ENCODE measurements at regions not wholly inside any gene's neighbourhood (a gene's known extent, or its start where the extent isn't known, plus 50 kb on each side); places are given as distances from the start of the nearest gene placed in this dataset.

- no peaks in the 10 kb centered on the region for H3K36me3 ChIP-seq (ENCODE audit: control insufficient read depth in 3 of 3, insufficient read depth in 3 of 3, low read length in 3 of 3)
- H3K27me3 ChIP-seq (ENCODE audit: control insufficient read depth in 3 of 3, insufficient read depth in 3 of 3, low read length in 3 of 3): no peaks in the 10 kb centered on the region
- H3K4me1 ChIP-seq (ENCODE audit: control insufficient read depth in 3 of 3, insufficient read depth in 3 of 3, low read length in 3 of 3): no peaks in the 10 kb centered on the region
- H3K9me3 ChIP-seq (ENCODE audit: control insufficient read depth in 3 of 3, low read length in 3 of 3): no peaks in the 10 kb centered on the region
- H3K27ac ChIP-seq (ENCODE audit: low read depth, low read length): no peak overlapping the region
- H3K9ac ChIP-seq (ENCODE audit: low read depth in 1 of 3, low read length in 3 of 3): no peak overlapping the region
- H3K4me3 ChIP-seq (ENCODE audit: low read length in 3 of 3): no peak overlapping the region
Observed at GRCh38 chr4:126215759-126216158, 901.0 kb downstream of the FAT4 start.

- Histone ChIP-seq H3K27ac (ENCODE audit: low read depth, low read length) (no peak overlapping the region), H3K4me3 (ENCODE audit: low read length in 3 of 3) (no peak overlapping the region)
Observed at GRCh38 chr4:126216611-126217010, 901.9 kb downstream of the FAT4 start.

GRCh38 chr4:126221282-126221681 is 906.5 kb downstream of the FAT4 start:
- Histone ChIP-seq H3K4me1 (ENCODE audit: control insufficient read depth in 3 of 3, insufficient read depth in 3 of 3, low read length in 3 of 3) (no peaks in the 10 kb centered on the region), H3K36me3 (ENCODE audit: control insufficient read depth in 3 of 3, insufficient read depth in 3 of 3, low read length in 3 of 3) (no peaks in the 10 kb centered on the region), H3K4me3 (ENCODE audit: low read length in 3 of 3) (no peak overlapping the region), H3K27me3 (ENCODE audit: control insufficient read depth in 3 of 3, insufficient read depth in 3 of 3, low read length in 3 of 3) (no peaks in the 10 kb centered on the region), H3K27ac (ENCODE audit: low read depth, low read length) (no peak overlapping the region), H3K9ac (ENCODE audit: low read depth in 1 of 3, low read length in 3 of 3) (no peak overlapping the region), H3K9me3 (ENCODE audit: control insufficient read depth in 3 of 3, low read length in 3 of 3) (no peaks in the 10 kb centered on the region)

More at GRCh38 chr4:126216611-126217010, 901.9 kb downstream of the FAT4 start:
- H3K9me3 ChIP-seq (ENCODE audit: control insufficient read depth in 3 of 3, low read length in 3 of 3): no peaks in the 10 kb centered on the region
- no peaks in the 10 kb centered on the region for H3K36me3 ChIP-seq (ENCODE audit: control insufficient read depth in 3 of 3, insufficient read depth in 3 of 3, low read length in 3 of 3)
- no peaks in the 10 kb centered on the region for H3K27me3 ChIP-seq (ENCODE audit: control insufficient read depth in 3 of 3, insufficient read depth in 3 of 3, low read length in 3 of 3)
- no peak overlapping the region for H3K9ac ChIP-seq (ENCODE audit: low read depth in 1 of 3, low read length in 3 of 3)
- H3K4me1 ChIP-seq (ENCODE audit: control insufficient read depth in 3 of 3, insufficient read depth in 3 of 3, low read length in 3 of 3): no peaks in the 10 kb centered on the region

GRCh38 chr4:126221717-126222340 is 907.1 kb downstream of the FAT4 start:
- H3K27me3 ChIP-seq (ENCODE audit: control insufficient read depth in 3 of 3, insufficient read depth in 3 of 3, low read length in 3 of 3): no peaks in the 10 kb centered on the region
- no peaks in the 10 kb centered on the region for H3K4me1 ChIP-seq (ENCODE audit: control insufficient read depth in 3 of 3, insufficient read depth in 3 of 3, low read length in 3 of 3)
- H3K36me3 ChIP-seq (ENCODE audit: control insufficient read depth in 3 of 3, insufficient read depth in 3 of 3, low read length in 3 of 3): no peaks in the 10 kb centered on the region
- H3K9ac ChIP-seq (ENCODE audit: low read depth in 1 of 3, low read length in 3 of 3): no peak overlapping the region
- no peak overlapping the region for H3K4me3 ChIP-seq (ENCODE audit: low read length in 3 of 3)
- no peaks in the 10 kb centered on the region for H3K9me3 ChIP-seq (ENCODE audit: control insufficient read depth in 3 of 3, low read length in 3 of 3)
- no peak overlapping the region for H3K27ac ChIP-seq (ENCODE audit: low read depth, low read length)

- Histone ChIP-seq H3K27me3 (ENCODE audit: control insufficient read depth in 3 of 3, insufficient read depth in 3 of 3, low read length in 3 of 3) (no peaks in the 10 kb centered on the region), H3K9ac (ENCODE audit: low read depth in 1 of 3, low read length in 3 of 3) (no peak overlapping the region), H3K36me3 (ENCODE audit: control insufficient read depth in 3 of 3, insufficient read depth in 3 of 3, low read length in 3 of 3) (no peaks in the 10 kb centered on the region), H3K4me3 (ENCODE audit: low read length in 3 of 3) (no peak overlapping the region), H3K9me3 (ENCODE audit: control insufficient read depth in 3 of 3, low read length in 3 of 3) (no peaks in the 10 kb centered on the region), H3K27ac (ENCODE audit: low read depth, low read length) (no peak overlapping the region), H3K4me1 (ENCODE audit: control insufficient read depth in 3 of 3, insufficient read depth in 3 of 3, low read length in 3 of 3) (no peaks in the 10 kb centered on the region)
Observed at GRCh38 chr4:126223784-126224407, 909.1 kb downstream of the FAT4 start.

GRCh38 chr4:126227428-126227827 is 912.7 kb downstream of the FAT4 start:
- Histone ChIP-seq H3K9me3 (ENCODE audit: control insufficient read depth in 3 of 3, low read length in 3 of 3) (no peaks in the 10 kb centered on the region), H3K27me3 (ENCODE audit: control insufficient read depth in 3 of 3, insufficient read depth in 3 of 3, low read length in 3 of 3) (no peaks in the 10 kb centered on the region), H3K9ac (ENCODE audit: low read depth in 1 of 3, low read length in 3 of 3) (no peak overlapping the region), H3K36me3 (ENCODE audit: control insufficient read depth in 3 of 3, insufficient read depth in 3 of 3, low read length in 3 of 3) (no peaks in the 10 kb centered on the region), H3K27ac (ENCODE audit: low read depth, low read length) (no peak overlapping the region), H3K4me1 (ENCODE audit: control insufficient read depth in 3 of 3, insufficient read depth in 3 of 3, low read length in 3 of 3) (no peaks in the 10 kb centered on the region), H3K4me3 (ENCODE audit: low read length in 3 of 3) (no peak overlapping the region)

- Histone ChIP-seq H3K36me3 (ENCODE audit: control insufficient read depth in 3 of 3, insufficient read depth in 3 of 3, low read length in 3 of 3) (no peaks in the 10 kb centered on the region), H3K4me1 (ENCODE audit: control insufficient read depth in 3 of 3, insufficient read depth in 3 of 3, low read length in 3 of 3) (no peaks in the 10 kb centered on the region), H3K9me3 (ENCODE audit: control insufficient read depth in 3 of 3, low read length in 3 of 3) (no peaks in the 10 kb centered on the region), H3K27ac (ENCODE audit: low read depth, low read length) (no peak overlapping the region), H3K9ac (ENCODE audit: low read depth in 1 of 3, low read length in 3 of 3) (no peak overlapping the region), H3K27me3 (ENCODE audit: control insufficient read depth in 3 of 3, insufficient read depth in 3 of 3, low read length in 3 of 3) (no peaks in the 10 kb centered on the region), H3K4me3 (ENCODE audit: low read length in 3 of 3) (no peak overlapping the region)
Observed at GRCh38 chr4:126230269-126230668, 915.5 kb downstream of the FAT4 start.

- H3K27ac ChIP-seq (ENCODE audit: low read depth, low read length): no peak overlapping the region
- no peak overlapping the region for H3K4me3 ChIP-seq (ENCODE audit: low read length in 3 of 3)
- no peaks in the 10 kb centered on the region for H3K27me3 ChIP-seq (ENCODE audit: control insufficient read depth in 3 of 3, insufficient read depth in 3 of 3, low read length in 3 of 3)
- H3K36me3 ChIP-seq (ENCODE audit: control insufficient read depth in 3 of 3, insufficient read depth in 3 of 3, low read length in 3 of 3): no peaks in the 10 kb centered on the region
- H3K4me1 ChIP-seq (ENCODE audit: control insufficient read depth in 3 of 3, insufficient read depth in 3 of 3, low read length in 3 of 3): no peaks in the 10 kb centered on the region
- no peak overlapping the region for H3K9ac ChIP-seq (ENCODE audit: low read depth in 1 of 3, low read length in 3 of 3)
- H3K9me3 ChIP-seq (ENCODE audit: control insufficient read depth in 3 of 3, low read length in 3 of 3): no peaks in the 10 kb centered on the region
Observed at GRCh38 chr4:126233483-126233882, 918.7 kb downstream of the FAT4 start.

GRCh38 chr4:126238013-126238412 is 923.3 kb downstream of the FAT4 start:
- no peak overlapping the region for H3K4me3 ChIP-seq (ENCODE audit: low read length in 3 of 3)

GRCh38 chr4:126241634-126242033 is 926.9 kb downstream of the FAT4 start:
- Histone ChIP-seq H3K9ac (ENCODE audit: low read depth in 1 of 3, low read length in 3 of 3) (no peak overlapping the region), H3K27me3 (ENCODE audit: control insufficient read depth in 3 of 3, insufficient read depth in 3 of 3, low read length in 3 of 3) (no peaks in the 10 kb centered on the region), H3K4me3 (ENCODE audit: low read length in 3 of 3) (no peak overlapping the region), H3K36me3 (ENCODE audit: control insufficient read depth in 3 of 3, insufficient read depth in 3 of 3, low read length in 3 of 3) (no peaks in the 10 kb centered on the region), H3K27ac (ENCODE audit: low read depth, low read length) (no peak overlapping the region), H3K4me1 (ENCODE audit: control insufficient read depth in 3 of 3, insufficient read depth in 3 of 3, low read length in 3 of 3) (no peaks in the 10 kb centered on the region), H3K9me3 (ENCODE audit: control insufficient read depth in 3 of 3, low read length in 3 of 3) (no peaks in the 10 kb centered on the region)

More at GRCh38 chr4:126238013-126238412, 923.3 kb downstream of the FAT4 start:
- no peaks in the 10 kb centered on the region for H3K9me3 ChIP-seq (ENCODE audit: control insufficient read depth in 3 of 3, low read length in 3 of 3)
- no peaks in the 10 kb centered on the region for H3K27me3 ChIP-seq (ENCODE audit: control insufficient read depth in 3 of 3, insufficient read depth in 3 of 3, low read length in 3 of 3)
- H3K9ac ChIP-seq (ENCODE audit: low read depth in 1 of 3, low read length in 3 of 3): no peak overlapping the region
- H3K4me1 ChIP-seq (ENCODE audit: control insufficient read depth in 3 of 3, insufficient read depth in 3 of 3, low read length in 3 of 3): no peaks in the 10 kb centered on the region
- no peaks in the 10 kb centered on the region for H3K36me3 ChIP-seq (ENCODE audit: control insufficient read depth in 3 of 3, insufficient read depth in 3 of 3, low read length in 3 of 3)
- H3K27ac ChIP-seq (ENCODE audit: low read depth, low read length): no peak overlapping the region
